ENCODE measurements at regions not wholly inside any gene's neighbourhood (a gene's known extent, or its start where the extent isn't known, plus 50 kb on each side); places are given as distances from the start of the nearest gene placed in this dataset.

DNA sequence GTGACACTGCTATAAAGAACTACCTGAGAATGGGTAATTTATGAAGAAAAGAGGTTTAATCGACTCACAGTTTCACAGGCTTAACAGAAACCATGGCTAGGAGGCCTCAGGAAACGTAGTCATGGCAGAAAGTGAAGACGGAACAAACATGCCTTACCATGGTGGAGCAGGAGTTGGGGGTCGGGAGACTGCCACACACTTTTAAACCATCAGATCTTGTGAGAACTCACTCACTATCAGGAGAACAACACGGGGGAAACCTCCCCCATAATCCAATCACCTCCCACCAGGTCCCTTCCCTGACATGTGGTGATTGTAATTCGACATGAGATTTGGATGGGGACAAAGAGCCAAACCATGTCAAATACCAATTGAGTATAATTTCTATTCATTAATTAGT is 2392.6 kb upstream of the C9orf72 start:
- Histone ChIP-seq H3K27ac (no peak overlapping the region), H3K4me3 (no peak overlapping the region), H3K4me1 (no peaks in the 10 kb centered on the region), H3K9me3 (no peaks in the 10 kb centered on the region), H3K36me3 (no peaks in the 10 kb centered on the region), H3K27me3 (no peaks in the 10 kb centered on the region)
- DNase-seq (no peak), ATAC-seq (no peak)
- TF ChIP-seq, protein P1, sequence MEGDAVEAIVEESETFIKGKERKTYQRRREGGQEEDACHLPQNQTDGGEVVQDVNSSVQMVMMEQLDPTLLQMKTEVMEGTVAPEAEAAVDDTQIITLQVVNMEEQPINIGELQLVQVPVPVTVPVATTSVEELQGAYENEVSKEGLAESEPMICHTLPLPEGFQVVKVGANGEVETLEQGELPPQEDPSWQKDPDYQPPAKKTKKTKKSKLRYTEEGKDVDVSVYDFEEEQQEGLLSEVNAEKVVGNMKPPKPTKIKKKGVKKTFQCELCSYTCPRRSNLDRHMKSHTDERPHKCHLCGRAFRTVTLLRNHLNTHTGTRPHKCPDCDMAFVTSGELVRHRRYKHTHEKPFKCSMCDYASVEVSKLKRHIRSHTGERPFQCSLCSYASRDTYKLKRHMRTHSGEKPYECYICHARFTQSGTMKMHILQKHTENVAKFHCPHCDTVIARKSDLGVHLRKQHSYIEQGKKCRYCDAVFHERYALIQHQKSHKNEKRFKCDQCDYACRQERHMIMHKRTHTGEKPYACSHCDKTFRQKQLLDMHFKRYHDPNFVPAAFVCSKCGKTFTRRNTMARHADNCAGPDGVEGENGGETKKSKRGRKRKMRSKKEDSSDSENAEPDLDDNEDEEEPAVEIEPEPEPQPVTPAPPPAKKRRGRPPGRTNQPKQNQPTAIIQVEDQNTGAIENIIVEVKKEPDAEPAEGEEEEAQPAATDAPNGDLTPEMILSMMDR (IDR thresholded peaks at IDR 0.05), result no peak
- intact Hi-C loops (cut with DNase I), result no loop called here

DNA sequence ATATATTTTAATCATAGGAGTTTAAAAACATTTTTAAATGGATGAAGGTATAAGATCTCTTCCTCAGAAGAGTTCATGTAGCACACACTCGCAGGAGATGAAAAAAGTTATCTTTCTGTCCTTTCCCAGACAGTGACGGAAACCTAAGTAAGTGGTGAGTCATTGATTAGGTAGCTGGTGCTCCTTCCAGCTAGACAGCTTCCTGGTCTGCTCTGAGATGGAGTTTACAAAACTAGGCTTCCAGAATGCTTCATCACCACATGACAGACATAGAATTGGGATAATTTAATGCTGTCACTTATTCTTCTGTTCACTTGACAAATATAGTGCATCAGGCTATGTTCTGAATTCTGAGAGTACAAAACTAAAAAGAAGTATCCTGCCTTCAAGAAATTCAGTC is 2393.0 kb upstream of the C9orf72 start:
- DNase-seq (no peak), ATAC-seq (no peak)
- no peaks in the 10 kb centered on the region for H3K27me3 ChIP-seq
- no peaks in the 10 kb centered on the region for H3K36me3 ChIP-seq
- no peaks in the 10 kb centered on the region for H3K4me1 ChIP-seq
- no peak overlapping the region for H3K27ac ChIP-seq
- intact Hi-C loops (cut with DNase I), result no loop called here
- no peak overlapping the region for H3K4me3 ChIP-seq
- TF ChIP-seq, protein P1 (IDR thresholded peaks at IDR 0.05), result no peak
- no peaks in the 10 kb centered on the region for H3K9me3 ChIP-seq

DNA sequence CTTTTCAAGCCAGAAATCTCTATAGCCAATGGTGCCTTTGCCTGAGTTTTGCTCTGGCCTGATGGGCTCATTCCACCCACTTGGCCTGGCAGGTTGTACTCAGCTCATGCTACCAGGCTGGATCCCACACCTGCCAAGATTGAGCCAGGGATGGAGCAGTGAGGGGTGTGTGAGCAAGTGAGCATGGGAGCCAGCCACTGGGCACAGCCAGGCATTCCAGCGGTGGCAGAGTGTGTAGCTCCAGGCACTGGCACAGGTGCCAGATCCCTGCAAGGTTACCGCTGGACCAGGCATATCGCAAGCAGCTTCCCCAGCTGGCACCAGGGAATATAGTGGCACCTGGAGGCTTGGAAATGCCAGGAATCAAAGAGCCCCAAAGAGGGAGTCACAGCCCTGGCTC is 2395.6 kb upstream of the C9orf72 start:
- Histone ChIP-seq H3K9me3 (no peaks in the 10 kb centered on the region), H3K27me3 (no peaks in the 10 kb centered on the region), H3K4me3 (no peak overlapping the region), H3K4me1 (no peaks in the 10 kb centered on the region), H3K27ac (no peak overlapping the region), H3K36me3 (no peaks in the 10 kb centered on the region)
- intact Hi-C loops (cut with DNase I), result no loop called here
- TF ChIP-seq, protein P1 (IDR thresholded peaks at IDR 0.05), result no peak
- DNase-seq (peak in 1 of 4 donors; percentile 38), ATAC-seq (no peak)

DNA sequence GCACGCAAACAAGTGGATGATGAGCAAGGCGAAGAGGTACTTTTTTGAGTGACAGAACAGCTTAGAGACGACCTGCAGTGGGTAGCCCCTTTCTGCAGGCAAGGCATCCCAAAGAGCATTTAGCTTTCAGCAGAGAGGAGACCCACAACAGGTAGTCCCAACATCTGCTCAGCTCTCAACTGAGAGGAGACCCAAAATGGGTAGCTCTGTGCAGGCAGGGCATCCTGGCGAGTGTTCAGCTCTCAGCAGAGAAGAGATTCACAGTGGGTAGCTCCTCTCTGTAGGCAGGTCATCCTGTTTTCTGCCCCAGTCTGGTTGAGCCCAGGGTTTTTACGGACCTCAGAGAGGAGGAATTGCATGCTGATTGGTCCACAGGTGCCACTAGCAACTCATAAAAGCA is 2396.1 kb upstream of the C9orf72 start:
- Histone ChIP-seq H3K27me3 (no peaks in the 10 kb centered on the region), H3K27ac (no peak overlapping the region), H3K4me1 (no peaks in the 10 kb centered on the region), H3K9me3 (no peaks in the 10 kb centered on the region), H3K36me3 (no peaks in the 10 kb centered on the region), H3K4me3 (no peak overlapping the region)
- no peak for DNase-seq
- TF ChIP-seq, protein P1 (IDR thresholded peaks at IDR 0.05), result no peak
- intact Hi-C loops (cut with DNase I), result no loop called here
- no peak for ATAC-seq

DNA sequence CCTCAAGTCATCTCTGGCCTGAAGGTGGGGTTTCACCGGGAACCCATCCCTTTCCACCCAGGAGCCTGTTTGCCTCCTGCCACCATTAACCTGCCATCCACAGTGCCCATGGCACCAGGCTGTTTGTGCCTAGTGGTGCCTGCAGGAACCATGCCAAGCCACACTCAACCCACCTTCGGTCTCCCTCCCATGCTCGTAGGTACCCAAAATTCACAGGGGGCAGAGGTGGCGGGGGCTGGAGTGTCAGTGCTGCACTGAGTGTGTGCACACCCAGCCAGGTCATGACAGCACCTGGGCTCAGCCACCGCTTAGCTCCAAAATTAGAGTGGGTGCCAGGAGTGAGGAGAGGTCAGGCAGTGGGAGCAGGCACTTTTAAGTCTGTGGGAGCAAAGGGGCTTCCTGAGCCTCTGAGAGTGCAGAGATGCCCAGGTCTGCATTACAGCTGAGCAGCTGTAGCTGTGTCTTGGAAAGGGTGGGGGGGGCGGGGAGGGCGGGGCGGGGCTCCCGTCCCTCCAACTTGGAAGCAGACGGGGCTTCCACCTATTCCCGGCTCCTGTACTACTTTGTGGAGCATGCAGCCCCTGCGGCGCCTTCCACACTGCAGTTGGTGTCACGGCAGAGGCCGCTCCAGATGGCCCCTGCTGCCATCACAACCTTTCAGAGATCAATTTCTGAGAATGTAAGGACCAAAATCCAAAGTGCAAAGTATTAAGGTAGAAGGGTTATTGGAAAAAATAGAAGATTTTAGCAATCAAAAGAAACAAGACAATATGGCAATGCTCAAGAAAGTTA is 2396.8 kb upstream of the C9orf72 start:
- no peaks in the 10 kb centered on the region for H3K9me3 ChIP-seq
- ATAC-seq (no peak), DNase-seq (peak in 1 of 4 donors; percentile 47)
- H3K27me3 ChIP-seq, result no peaks in the 10 kb centered on the region
- H3K4me1 ChIP-seq, result no peaks in the 10 kb centered on the region
- TF ChIP-seq, protein P1 (IDR thresholded peaks at IDR 0.05), result no peak
- intact Hi-C loops (cut with DNase I), result no loop called here
- no peak overlapping the region for H3K27ac ChIP-seq
- H3K36me3 ChIP-seq, result no peaks in the 10 kb centered on the region
- no peak overlapping the region for H3K4me3 ChIP-seq
